HG02885 (cell line): ENCODE measurements at regions not wholly inside any gene's neighbourhood (a gene's known extent, or its start where the extent isn't known, plus 50 kb on each side); places are given as distances from the start of the nearest gene placed in this dataset.

Source experiments
- ATAC-seq: cut with Tn5 transposase; IDR thresholded peaks from one replicate; pipeline ENCODE4 v1.9.1; 2021; ENCODE audit warnings: mild to moderate bottlenecking; ENCODE audit not compliant: unreplicated experiment, poor library complexity

DNA sequence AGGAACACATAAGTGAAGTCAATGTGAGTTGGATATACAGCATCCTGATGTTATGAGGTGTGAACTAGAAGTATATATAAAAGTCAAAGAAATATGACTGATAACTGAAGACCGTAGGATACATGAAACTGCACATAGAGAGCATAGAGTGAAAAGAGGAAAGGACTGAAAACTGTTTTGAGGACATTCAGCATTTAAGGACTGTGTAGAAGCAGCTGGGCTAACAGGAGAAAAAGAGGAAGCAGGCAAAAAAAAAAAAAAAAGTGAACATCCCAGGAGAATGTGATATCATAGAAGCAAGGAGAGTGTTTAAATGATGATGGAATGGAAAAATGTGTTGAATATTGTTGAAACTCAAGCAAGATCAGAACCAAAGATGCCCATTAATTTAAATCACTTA lies 363.5 kb downstream of the PCDH20 start:
- no peak for ATAC-seq

DNA sequence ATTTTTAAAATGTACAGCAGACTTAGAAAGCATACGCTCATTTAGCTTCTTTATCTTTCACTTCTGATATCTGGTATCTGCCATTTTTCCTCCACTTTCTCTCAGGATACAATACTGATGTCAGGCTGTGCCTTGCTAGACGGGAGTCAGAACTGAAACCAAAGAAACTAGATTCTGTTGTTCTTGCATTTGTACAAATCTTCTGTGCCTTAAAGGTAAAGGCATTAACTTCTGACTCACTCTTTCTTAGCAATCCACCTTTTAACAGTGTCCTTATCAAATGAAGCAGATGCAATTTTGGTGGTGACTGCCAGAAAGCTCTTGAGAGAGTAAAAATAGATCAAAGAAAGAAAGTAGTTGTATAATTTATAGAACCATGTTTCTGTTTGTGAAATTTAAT lies 370.4 kb downstream of the PCDH20 start:
- no peak for ATAC-seq

DNA sequence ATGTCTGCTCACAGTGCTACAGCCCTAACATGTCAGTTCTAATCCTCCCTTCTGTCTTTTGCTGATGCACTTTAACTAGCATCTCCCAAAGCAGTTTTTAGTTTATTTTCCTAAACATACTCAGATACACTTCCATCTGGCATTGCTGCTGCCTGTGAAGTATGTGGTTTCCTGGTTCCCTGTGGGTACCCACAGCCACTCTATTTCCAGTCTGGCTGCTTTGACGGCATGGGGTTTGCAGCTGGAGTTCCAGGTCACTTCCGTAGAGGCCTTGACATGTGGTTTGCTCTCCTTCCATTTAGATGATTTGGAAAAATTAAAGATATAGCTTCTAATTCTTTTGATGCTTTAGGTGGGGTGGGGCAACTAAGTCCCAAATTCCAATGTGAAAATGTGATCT lies 375.5 kb downstream of the PCDH20 start:
- no peak for ATAC-seq

DNA sequence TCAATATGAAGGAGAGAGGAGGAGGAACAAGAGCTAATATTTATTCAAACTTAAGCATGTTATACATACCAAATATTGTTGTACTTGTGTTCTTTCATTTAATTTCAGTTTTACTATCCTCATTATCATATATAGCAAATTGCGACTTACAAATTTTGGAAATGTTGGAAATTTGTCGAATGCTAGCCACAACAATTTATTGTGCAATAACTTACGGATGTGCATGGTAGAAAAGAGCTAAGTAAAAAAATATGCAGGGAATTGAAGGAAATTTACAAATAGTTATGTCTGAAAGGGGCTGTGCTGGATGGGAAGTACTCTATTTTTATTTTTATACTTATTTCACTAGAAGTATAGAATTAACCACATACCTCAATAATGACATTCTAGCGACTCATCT lies 376.3 kb downstream of the PCDH20 start:
- ATAC-seq, result no peak

DNA sequence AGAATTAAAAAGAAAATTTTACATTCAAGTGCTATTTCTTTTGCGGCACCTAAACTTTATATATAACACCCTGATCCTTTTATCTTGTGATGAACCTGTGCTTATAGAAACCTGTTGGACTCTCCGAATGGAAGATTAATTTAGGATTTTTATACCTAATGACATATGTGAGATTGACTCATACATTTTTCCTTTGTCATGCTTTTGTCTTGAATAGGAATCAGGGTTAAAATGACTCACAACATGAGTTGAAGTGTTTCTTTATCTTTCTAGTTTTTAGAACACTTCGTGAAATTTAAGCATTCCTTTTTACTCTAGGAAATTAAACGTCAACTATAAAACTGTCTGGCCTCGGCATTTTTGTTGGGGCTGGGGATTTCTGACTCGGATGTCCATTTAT lies 378.9 kb downstream of the PCDH20 start:
- ATAC-seq, result no peak

DNA sequence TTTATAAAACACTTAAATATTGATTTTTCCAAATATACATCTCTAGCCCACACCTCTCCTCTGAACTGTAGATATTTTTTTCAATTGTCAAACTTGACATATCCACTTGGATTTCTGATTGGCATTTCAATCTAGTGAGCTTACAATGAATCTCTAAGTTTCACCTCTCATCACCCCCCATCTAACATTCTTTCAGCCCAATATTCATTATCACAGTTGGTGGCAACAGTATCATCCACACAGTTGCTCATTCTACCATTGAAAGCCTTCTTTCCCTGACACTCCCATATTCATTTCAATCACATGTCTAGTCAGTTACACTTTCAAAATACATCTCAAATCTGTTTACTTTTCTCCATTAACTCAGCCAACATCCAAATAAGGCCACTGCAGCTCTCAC lies 385.2 kb downstream of the PCDH20 start:
- no peak for ATAC-seq

DNA sequence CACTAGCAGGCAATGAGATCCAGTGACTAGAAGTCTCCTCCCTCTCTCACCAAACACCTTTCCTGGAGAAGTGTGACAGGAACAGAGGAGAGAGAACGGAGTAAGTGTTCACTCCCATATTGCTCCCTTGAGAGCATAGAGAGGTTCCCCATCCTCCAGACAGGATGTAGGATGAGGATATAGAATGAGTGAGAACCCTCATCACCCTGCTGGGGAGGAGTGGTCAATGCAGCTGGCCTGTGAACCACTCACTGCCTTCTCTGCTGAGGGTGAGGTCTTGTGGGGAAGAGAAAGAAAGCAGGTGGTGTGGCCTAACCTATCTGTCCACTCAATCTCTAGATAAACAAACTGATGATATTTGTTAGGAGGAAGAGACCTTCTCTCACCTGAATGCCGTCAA lies 386.6 kb downstream of the PCDH20 start:
- ATAC-seq, result no peak

DNA sequence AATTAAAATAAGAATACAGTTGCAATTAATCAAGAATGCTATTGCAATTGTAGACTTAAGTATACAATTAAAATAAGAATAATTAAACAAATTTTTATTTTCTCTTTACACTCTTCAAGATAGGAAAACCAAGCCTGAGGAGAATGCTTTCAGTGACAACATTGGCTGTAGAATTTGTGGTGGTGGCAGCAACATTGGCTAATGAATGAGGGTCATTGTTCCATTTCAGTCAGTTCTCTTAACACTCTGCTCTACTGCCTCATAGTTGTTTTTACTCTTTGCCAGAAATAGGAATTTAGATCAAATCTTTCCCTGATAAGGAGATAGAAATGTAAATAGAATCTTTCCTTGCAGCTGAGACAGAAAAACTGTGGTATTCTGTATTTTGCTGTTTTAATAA lies 391.6 kb downstream of the PCDH20 start:
- ATAC-seq, result no peak

DNA sequence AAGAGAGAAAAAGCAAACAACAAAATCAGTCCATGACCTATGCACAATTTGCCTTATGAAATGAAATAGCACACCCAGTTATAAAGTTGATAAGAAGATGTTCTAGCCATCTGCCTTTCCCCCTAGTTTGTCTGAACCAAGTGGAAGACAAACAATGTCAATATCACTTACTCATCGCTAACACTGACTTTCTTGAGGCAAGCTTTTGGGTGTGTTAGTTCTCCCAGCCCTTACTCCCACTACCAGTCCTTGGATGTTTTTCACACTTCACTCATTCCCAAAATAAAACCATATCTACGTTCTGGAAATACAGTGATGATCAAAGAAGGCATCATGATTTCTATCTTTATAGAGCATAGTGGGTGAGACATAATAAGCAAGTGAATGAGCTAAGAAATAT lies 393.8 kb downstream of the PCDH20 start:
- no peak for ATAC-seq

DNA sequence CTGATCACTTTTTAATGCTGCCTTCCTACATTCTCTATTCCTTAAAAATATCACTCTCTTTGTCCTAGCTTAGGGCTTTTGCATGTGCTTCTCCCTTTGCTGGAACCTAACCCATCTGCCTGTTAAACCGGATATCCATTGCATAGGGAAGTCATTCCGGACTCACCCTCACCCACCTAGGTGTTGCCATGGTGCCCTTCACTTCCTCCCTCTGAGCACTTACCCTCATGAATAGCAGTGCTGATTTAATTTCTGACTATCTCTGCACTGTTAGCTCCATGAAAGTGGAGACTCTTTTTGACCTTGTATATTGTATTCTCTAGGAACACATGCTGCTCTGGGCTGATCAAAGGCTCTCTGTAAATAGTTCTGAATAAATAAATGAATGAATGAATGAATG lies 401.9 kb downstream of the PCDH20 start:
- no peak for ATAC-seq

DNA sequence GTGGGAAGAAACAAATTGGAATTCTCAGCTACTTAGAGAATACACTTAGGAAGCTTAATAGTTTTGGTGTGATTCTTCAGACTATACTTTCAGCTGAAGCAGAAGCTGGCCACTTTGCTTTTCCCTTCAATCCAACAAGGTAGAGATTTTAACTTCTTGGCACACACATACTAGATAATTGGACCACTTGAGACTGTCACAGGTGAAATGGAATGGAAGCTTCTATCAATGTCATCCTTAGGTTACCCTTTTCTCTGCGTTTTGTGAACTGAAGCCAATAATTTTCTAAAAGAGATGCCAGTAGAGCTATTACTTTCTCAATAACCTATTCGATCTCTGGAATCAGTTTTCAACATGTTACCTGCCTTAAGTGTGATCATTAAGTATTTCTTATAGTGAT lies 405.3 kb downstream of the PCDH20 start:
- ATAC-seq, result no peak

DNA sequence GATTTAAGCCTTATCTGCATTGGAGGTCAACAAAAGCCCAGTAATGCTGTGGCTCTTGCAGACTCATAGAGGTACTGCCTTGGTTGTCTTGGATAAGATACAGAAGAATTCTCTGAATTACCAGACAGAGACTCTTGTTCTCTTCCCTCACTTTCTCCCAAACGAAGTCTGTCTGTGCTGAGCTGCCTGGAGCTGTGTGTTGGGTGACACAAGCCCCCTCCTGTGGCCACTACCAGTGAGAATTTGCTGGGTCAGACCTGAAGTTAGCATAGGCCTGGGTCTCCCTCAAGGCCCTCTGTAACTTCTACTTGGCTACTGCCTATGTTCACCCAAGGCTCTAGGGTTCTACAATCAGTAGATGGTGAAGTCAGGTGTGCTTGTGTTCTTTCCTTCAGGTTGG lies 413.0 kb downstream of the PCDH20 start:
- ATAC-seq, result no peak

DNA sequence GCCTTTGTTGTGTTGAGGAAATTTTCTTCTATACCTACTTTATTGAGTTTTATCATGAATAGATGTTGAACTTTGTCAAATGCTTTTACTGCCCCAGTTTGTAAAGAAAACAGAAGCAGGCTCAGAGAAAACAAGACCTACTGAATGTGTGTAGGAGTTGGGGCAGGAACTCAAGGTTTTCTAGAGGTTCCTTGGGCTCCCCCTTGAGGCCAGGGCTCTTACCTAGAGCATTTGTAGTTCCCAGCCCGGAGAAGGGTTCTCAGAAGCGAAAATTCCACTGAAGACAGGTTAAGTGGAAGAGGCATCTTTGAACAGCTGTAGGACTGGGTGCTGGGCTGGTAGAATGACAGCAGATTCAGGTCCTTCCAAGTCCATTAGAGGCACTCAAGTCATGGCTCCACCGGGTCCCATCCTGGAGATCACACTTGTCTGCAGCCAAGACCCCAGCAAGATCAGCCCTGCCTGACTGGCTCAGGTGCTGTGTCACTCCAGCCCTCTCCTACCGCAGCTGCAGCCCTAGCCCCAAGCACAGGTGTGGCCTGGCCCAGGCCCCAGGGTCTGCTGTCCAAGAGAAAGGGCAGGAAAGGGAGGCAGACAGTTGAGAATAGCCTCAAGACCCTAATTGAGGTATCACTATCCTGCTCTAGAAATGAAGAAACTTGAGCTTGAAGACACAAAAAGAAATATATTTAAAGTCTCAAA lies 425.5 kb downstream of the PCDH20 start:
- ATAC-seq, result no peak

DNA sequence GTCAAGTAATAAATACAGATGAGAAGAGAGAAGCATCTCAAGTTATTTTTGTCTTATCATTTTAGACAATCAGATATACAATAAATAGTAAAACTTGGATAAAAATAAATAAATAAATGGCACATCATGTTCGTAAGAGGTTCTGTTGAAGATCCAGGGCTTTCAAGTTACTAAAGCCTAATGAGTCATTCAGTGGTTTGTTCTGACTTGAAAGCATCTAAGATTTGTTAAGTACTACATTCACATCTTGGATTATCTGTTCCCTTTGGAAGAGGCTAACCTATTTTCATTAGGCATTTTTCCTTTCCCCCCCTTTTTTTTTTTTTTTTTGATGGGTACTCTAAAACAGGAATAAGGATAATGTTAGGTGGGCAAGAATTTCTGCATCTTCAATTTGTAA lies 429.3 kb downstream of the PCDH20 start:
- no peak for ATAC-seq

DNA sequence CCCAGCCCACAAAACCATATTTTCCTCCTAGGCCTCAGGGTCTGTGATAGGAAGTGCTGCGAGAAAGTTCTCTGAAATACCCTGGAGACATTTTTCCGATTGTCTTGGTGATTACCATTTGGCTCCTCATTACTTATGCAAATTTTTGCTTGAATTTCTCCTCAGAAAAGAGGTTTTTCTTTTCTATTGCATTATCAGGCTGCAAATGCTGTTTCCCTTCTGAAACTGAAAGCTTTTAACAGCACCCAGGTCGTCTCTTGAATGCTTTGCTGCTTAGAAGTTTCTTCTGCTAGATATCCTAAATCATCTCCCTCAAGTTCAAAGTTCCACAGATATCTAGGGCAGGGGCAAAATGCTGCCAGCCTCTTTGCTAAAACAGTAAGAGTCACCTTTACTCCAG lies 434.2 kb downstream of the PCDH20 start:
- ATAC-seq, result no peak

DNA sequence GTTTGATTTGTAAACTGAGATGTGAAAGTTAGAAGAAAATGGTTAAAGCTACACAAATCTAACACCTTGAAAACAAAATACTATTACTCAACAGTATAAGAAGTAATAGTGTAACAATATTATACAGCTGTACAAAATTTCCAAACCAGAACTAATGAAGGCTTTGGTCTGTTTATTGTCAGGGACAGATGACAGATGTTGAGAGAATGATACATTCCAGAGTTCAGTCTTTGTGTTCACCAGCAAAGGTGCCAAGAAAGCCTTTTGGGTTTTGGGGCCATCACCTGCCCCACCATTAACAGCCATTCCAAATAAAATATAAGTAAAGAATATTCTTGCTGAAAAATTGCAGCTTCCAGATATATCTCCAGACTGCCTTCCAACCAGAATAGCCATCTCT lies 439.3 kb downstream of the PCDH20 start:
- ATAC-seq, result no peak

DNA sequence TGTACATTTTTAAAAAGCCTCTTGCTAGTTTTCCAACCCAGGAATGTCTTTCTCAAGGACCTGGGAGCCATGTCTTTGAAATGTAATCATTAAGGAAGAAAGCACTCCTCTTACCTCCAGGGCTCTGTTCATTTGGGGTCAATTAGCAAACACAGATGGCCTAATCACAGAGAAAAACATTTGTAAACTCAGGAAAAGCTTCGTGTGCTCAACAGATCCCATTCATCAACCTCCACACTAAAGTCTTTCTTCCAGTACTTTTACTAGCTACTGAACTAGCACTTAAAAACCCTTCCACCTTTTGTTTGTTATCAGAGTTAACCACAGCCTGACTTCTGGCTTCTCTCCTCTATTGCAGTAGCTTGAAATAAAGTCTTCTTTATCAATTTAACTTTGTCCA lies 441.4 kb downstream of the PCDH20 start:
- no peak for ATAC-seq

DNA sequence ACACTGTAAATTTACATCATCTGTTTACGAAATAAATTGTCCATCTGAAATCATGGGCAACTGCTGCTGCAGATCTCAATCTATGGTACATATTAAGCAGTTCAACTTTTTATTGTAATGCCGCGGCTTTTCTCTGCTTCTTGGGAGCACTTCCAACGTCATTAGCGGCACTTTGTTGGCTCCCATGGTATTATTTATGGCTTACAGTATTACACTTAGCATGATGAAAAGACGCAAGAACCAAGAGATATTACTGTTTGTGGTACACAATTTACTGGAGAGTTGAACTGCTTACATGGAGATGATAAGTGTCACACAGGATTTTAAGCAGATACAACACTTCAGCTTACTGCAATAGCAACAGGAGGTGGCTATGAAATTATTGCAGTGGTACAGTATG lies 442.1 kb downstream of the PCDH20 start:
- ATAC-seq, result no peak

DNA sequence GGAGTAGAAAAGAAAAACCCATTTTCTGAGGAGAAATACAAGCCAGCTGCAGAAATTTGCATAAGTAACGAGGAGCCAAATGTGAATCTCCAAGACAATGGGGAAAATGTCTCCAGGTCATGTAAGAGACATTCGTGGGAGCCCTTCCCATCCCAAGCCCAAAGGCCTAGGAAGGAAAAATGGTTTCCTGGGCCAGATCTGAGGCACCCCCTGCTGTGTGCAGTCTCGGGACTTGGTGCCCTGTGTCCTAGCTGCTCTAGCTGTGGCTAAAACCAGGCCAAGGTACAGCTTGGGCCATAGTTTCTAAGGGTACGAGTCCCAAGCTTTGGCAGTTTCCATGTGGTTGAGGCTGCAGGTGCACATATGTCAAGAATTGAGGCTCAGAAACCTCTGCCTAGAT lies 444.9 kb downstream of the PCDH20 start:
- ATAC-seq, result no peak

DNA sequence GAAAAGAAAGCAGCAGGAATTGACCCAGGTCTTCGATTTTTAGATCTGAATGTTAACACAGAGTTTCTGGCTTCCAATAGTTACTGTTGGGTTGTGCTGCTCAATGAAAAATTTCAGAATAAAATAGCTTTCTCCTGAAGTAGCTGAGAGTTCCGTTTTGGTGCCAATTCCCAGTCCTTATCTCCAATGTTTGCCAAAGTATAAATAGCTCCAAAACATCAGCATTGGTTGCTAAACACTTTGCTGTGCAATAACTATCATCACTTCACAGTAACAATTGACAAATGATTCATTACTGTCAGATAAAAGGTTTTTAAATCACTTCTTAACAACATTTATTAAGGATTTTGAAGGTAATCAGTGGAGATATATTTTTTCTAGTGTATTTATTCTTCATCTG lies 446.0 kb downstream of the PCDH20 start:
- ATAC-seq, result no peak

DNA sequence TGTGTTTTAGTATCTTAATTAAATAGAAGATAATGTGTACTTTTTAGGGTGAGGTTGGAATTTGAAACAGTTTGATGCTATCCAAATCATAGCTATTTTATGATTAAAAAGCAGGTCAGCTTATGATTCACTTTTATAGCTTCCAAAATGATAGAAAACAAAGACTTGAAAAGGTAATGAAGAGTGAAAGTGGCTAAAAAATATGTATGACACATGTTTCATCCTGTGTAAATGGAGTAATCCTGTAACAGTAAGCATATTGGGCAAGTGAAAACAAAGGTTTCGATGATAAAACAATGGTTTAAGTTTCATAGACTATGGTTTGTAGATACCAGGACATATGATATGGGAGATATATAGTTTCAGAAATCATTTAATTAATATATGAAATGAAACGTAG lies 456.2 kb downstream of the PCDH20 start:
- no peak for ATAC-seq

DNA sequence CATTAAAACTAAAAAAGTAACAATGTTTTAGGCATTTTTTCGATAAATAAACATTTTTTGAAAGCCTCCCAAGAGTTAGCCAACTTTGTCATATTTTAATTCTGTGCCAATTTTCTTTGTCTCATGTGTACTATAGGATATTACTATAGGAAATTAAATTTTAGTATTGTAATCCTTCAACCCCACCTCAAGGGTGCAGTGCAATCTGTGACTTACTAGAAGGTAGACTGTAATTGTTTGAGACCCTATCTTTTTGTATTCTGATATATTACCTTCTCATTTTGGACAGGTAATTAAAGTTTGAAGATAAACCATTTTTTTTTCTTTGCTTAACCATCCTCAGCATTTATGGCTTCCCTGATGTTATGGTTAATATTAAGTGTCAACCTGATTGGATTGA lies 457.8 kb downstream of the PCDH20 start:
- ATAC-seq, result no peak

DNA sequence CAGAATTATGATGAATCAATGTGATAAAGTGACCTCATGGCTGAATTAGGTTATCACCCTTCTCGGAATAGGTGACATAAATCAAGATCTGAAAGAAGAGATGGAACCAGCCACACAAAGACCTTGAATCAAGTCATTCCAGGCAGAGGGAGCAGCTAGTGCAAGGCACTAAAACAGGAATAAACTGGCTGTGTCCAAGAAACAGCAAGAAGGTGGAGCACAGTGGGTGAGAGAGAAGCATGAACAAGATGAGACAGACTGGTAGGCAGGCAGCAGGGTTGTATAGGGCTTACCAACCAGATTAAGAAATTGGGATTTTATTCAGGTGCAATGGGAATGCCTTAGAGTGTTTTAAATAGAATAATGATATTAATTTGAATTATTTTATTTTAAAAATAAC lies 470.3 kb downstream of the PCDH20 start:
- ATAC-seq, result no peak
